Hepatocyte (in vitro differentiated cells): ENCODE measurements at regions not wholly inside any gene's neighbourhood (a gene's known extent, or its start where the extent isn't known, plus 50 kb on each side); places are given as distances from the start of the nearest gene placed in this dataset.

Experiments used
- CTCF ChIP-seq: fragments of 200-600 bp; sonication (generic); IDR thresholded peaks from 2 replicates; pipeline ENCODE4 v1.5.1; 2016; ENCODE audit warnings: antibody characterized with exemption, mild to moderate bottlenecking; ENCODE audit not compliant: poor library complexity
- EZH2 ChIP-seq: fragments of 200-600 bp; sonication (generic); IDR thresholded peaks from 2 replicates; pipeline ENCODE4 v1.6.1; 2016; ENCODE audit warnings: antibody characterized with exemption, mild to moderate bottlenecking, borderline replicate concordance
- EZH2phosphoT487 ChIP-seq: fragments of 200-600 bp; sonication (generic); IDR thresholded peaks from one replicate; pipeline ENCODE4 v1.6.1; 2018; ENCODE audit warnings: antibody characterized with exemption, mild to moderate bottlenecking, low read depth, moderate library complexity; ENCODE audit not compliant: unreplicated experiment, severe bottlenecking

GRCh38 chr2:175631245-175631623 is 370.8 kb downstream of the LNPK start:
- no peak for TF ChIP-seq EZH2phosphoT487
- TF ChIP-seq CTCF, result no peak
- TF ChIP-seq EZH2, result no peak
